ENCODE measurements at regions not wholly inside any gene's neighbourhood (a gene's known extent, or its start where the extent isn't known, plus 50 kb on each side); places are given as distances from the start of the nearest gene placed in this dataset.

GRCh38 chr5:60336491-60336890, 363.5 kb downstream of the DEPDC1B start:
- DNase-seq (ENCODE audit: low read depth in 2 of 2), result no peak

GRCh38 chr5:60335913-60336312, 364.1 kb downstream of the DEPDC1B start:
- DNase-seq (ENCODE audit: low read depth in 2 of 2), result no peak

DNA sequence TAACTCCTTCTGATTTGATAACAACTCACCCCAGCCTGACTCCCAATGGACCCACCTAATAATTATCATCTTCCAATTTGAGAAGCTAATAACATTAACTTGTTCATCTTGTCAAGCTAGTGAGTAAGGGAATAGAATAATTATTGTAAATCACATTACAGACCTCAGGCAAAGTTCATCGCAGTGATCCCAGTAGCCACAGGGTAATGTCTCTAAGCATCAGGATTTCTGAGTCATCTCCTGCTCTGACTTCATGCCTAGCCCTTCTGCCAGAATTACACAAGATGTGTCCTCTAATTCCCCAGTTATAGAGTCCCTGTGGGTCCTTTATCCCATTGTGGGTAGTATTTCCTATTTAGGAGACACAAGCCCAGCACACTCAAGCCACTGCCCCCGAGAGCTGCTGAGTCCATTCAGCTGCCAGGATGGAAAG, 365.7 kb downstream of the DEPDC1B start:
- peak; percentile 48 to 51 for DNase-seq (ENCODE audit: low read depth in 2 of 2)

GRCh38 chr5:60333005-60333571, 366.9 kb downstream of the DEPDC1B start:
- DNase-seq (ENCODE audit: low read depth in 2 of 2), result peak; percentile 32 to 39

GRCh38 chr5:60332244-60333004, 367.5 kb downstream of the DEPDC1B start:
- DNase-seq (ENCODE audit: low read depth in 2 of 2), result peak; percentile 27 to 36

- no peak for DNase-seq (ENCODE audit: low read depth in 2 of 2)
Observed at GRCh38 chr5:60330236-60330635, 369.7 kb downstream of the DEPDC1B start.

DNA sequence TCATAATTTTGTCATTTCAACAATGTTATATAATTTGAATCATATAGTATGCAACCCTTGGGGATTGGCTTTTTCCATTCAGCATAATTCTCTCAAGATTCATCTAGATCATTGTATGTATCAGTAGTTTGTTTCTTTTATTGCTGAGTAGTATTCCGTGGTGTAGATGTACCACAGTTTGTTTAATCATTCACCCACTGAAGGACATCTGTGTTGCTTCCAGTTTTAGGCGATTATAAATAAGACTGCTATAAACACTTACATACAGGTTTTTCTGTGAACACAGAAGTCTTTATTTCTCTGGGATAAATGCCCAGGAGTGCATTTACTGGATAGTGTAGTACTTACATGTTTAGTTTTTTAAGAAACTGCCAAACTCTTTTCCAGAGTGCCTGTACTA, 374.1 kb downstream of the DEPDC1B start:
- no peak for DNase-seq (ENCODE audit: low read depth in 2 of 2)

GRCh38 chr5:60323596-60323995, 376.4 kb downstream of the DEPDC1B start:
- no peak for DNase-seq (ENCODE audit: low read depth in 2 of 2)

GRCh38 chr5:60312098-60312497, 387.9 kb downstream of the DEPDC1B start:
- DNase-seq (ENCODE audit: low read depth in 2 of 2), result no peak

- DNase-seq (ENCODE audit: low read depth in 2 of 2), result no peak
Observed at GRCh38 chr5:60299944-60300343, 400.0 kb downstream of the DEPDC1B start.

DNA sequence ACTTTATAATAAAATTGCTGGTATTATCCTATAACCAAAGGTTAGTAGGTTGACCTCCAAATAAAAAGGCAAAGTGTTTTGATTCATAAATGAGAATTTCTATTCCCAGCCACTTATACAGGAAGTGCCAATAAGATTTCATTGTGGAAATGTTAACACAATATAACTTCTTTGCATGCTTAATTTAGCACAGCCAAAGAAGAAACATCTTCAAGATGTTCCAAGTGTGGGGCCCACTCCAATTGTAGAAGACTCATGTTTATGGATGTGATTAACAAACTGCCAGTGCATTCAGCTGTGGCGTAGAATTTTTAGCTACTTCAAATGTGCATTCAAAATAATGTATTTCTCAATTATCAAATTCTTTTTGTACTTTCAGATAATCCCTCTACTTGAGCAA, 402.3 kb downstream of the DEPDC1B start:
- no peak for DNase-seq (ENCODE audit: low read depth in 2 of 2)

DNA sequence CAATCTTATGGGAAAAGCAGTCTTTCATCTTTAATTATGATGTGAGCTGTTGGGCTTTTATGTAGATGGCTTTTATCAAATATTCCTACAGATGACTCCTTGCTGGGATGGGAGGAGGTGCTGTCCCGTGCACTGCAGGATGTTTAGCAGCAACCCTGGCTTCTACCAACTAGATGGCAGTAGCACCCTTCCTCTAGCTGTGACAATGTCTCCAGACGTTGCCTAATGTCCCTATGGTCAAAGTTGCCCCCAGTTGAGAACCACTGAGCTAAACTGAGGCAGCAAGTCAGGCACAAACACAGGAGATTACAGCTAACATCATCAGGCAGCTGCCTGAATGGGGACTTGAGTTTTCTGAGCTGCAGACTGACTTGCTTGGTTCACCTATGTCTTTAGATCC, 401.9 kb upstream of the PDE4D start:
- DNase-seq (ENCODE audit: low read depth in 2 of 2), result peak in 1 of 2 experiments; percentile 10

GRCh38 chr5:60293518-60293917, 400.0 kb upstream of the PDE4D start:
- DNase-seq (ENCODE audit: low read depth in 2 of 2), result no peak

- peak; percentile 26 to 29 for DNase-seq (ENCODE audit: low read depth in 2 of 2)
Observed at GRCh38 chr5:60287174-60287771, 393.7 kb upstream of the PDE4D start.

GRCh38 chr5:60285910-60286309, 392.4 kb upstream of the PDE4D start:
- no peak for DNase-seq (ENCODE audit: low read depth in 2 of 2)

GRCh38 chr5:60280943-60281342, 387.4 kb upstream of the PDE4D start:
- no peak for DNase-seq (ENCODE audit: low read depth in 2 of 2)

GRCh38 chr5:60277941-60278340, 384.4 kb upstream of the PDE4D start:
- DNase-seq (ENCODE audit: low read depth in 2 of 2), result no peak

DNA sequence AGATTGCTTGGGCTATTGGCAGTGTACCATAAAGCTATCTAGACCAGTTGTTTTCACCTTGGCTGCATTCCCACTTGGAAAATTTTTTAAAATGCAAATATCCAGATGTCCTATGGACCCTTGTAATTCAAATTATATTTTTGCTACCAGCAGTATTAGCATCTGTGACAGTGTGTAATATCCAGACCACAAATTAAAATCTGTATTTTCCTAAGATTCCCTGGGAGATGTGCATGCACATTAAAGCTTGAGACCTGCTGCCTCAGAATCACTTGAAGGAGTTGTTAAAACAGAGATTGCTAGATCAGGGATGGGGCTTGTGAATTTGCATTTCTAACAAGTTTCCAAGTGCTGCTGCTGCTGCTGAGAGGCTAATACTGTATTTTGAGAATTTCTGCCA, 381.2 kb upstream of the PDE4D start:
- DNase-seq (ENCODE audit: low read depth in 2 of 2), result no peak

- no peak for DNase-seq (ENCODE audit: low read depth in 2 of 2)
Observed at GRCh38 chr5:60271517-60271916, 378.0 kb upstream of the PDE4D start.

- DNase-seq (ENCODE audit: low read depth in 2 of 2), result no peak
Observed at GRCh38 chr5:60267907-60268306, 374.4 kb upstream of the PDE4D start.

DNA sequence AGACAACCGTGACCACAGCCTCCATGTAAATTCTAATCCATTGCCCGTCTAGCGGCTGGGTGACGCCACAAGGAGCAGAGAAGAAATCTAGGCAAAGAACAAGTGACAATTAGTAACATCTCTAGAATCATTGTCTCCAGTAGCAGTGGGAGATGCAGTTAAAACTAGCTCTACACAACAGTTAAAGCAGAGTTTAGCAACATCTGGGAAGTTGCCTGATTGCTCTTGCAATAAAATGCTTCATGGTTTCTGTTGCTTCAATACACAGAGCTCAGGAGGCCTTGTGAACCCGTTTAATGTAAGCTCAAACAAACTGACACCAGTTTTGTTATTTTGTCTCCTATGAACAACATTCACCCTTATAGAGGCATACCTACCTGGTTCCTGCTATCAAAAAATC, 369.8 kb upstream of the PDE4D start:
- no peak for DNase-seq (ENCODE audit: low read depth in 2 of 2)

GRCh38 chr5:60262576-60263295, 369.2 kb upstream of the PDE4D start:
- no peak for DNase-seq (ENCODE audit: low read depth in 2 of 2)

DNA sequence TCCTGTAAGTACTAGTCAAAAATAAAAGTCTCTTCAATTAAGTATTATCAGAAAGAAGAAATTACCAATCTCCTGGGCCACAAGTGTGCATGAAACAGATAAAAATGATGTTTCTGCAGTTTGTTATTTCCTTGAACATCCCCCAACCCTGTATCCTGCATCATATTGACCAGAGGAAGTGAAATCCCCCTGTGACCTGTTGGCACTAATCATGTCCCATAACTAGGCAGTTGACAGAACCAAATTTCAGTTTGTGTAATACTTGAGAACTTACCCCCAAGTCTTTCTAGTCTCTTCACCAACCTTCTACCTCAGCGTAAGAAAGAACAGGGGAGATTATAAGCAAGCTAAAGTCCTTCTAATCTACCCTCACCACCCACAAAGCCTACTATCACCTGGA, 368.2 kb upstream of the PDE4D start:
- no peak for DNase-seq (ENCODE audit: low read depth in 2 of 2)

Data from fibroblast of skin of left quadriceps (primary cell).